NK-92 (cell line): ENCODE measurements at regions not wholly inside any gene's neighbourhood (a gene's known extent, or its start where the extent isn't known, plus 50 kb on each side); places are given as distances from the start of the nearest gene placed in this dataset.
"Not testable (repeated sequence)": the region's sequence is repeated elsewhere in the genome, so short reads cannot be mapped to it uniquely, and the experiment has no call there.

Experiments
- DNase-seq: peaks from one replicate; lab custom pipeline; 2025; ENCODE audit not compliant: unreplicated experiment; lab: John Stamatoyannopoulos, UW

GRCh38 chr2:195538937-195539336 is 118.1 kb upstream of the SLC39A10 start:
- DNase-seq, result no peak

- no peak for DNase-seq
Observed at GRCh38 chr2:195537811-195538210, 119.2 kb upstream of the SLC39A10 start.

- no peak for DNase-seq
Observed at GRCh38 chr2:195536906-195537305, 120.1 kb upstream of the SLC39A10 start.

- DNase-seq, result peak; percentile 11
Observed at GRCh38 chr2:195535911-195536522, 121.0 kb upstream of the SLC39A10 start.

GRCh38 chr2:195534971-195535370 is 122.1 kb upstream of the SLC39A10 start:
- no peak for DNase-seq

GRCh38 chr2:195533771-195534642 is 123.0 kb upstream of the SLC39A10 start:
- no peak for DNase-seq

- no peak for DNase-seq
Observed at GRCh38 chr2:195532628-195533271, 124.3 kb upstream of the SLC39A10 start.

GRCh38 chr2:195532255-195532627 is 124.8 kb upstream of the SLC39A10 start:
- DNase-seq, result no peak

- DNase-seq, result no peak
Observed at GRCh38 chr2:195531754-195532153, 125.3 kb upstream of the SLC39A10 start.

GRCh38 chr2:195523242-195523641 is 133.8 kb upstream of the SLC39A10 start:
- not testable (repeated sequence) for DNase-seq

GRCh38 chr2:195521589-195521988 is 135.4 kb upstream of the SLC39A10 start:
- DNase-seq, result no peak

- no peak for DNase-seq
Observed at GRCh38 chr2:195520671-195521155, 136.3 kb upstream of the SLC39A10 start.

- no peak for DNase-seq
Observed at GRCh38 chr2:195515551-195515950, 141.5 kb upstream of the SLC39A10 start.

- no peak for DNase-seq
Observed at GRCh38 chr2:195514365-195514764, 142.7 kb upstream of the SLC39A10 start.

GRCh38 chr2:195513119-195513518 is 143.9 kb upstream of the SLC39A10 start:
- no peak for DNase-seq

GRCh38 chr2:195509551-195509950 is 147.5 kb upstream of the SLC39A10 start:
- DNase-seq, result no peak

GRCh38 chr2:195508139-195508455 is 148.9 kb upstream of the SLC39A10 start:
- DNase-seq, result no peak

- DNase-seq, result no peak
Observed at GRCh38 chr2:195507447-195508138, 149.4 kb upstream of the SLC39A10 start.

- no peak for DNase-seq
Observed at GRCh38 chr2:195505701-195506100, 151.3 kb upstream of the SLC39A10 start.

GRCh38 chr2:195503208-195503607 is 153.8 kb upstream of the SLC39A10 start:
- DNase-seq, result no peak

GRCh38 chr2:195501746-195502145 is 155.3 kb upstream of the SLC39A10 start:
- DNase-seq, result no peak
